ENCODE measurements at regions not wholly inside any gene's neighbourhood (a gene's known extent, or its start where the extent isn't known, plus 50 kb on each side); places are given as distances from the start of the nearest gene placed in this dataset.

- Histone ChIP-seq H3K9me3 (ENCODE audit: low read depth) (no peaks in the 10 kb centered on the region), H3K9ac (no peak overlapping the region), H2AFZ (replicated peaks) (no peak overlapping the region), H3K4me1 (no peaks in the 10 kb centered on the region), H3F3A (ENCODE audit: low read depth) (no peaks in the 10 kb centered on the region), H3K4me2 (no peak overlapping the region), H3K27me3 (no peaks in the 10 kb centered on the region), H4K20me1 (ENCODE audit: low read depth) (no peaks in the 10 kb centered on the region), H3K79me2 (ENCODE audit: low read depth) (no peaks in the 10 kb centered on the region), H3K36me3 (no peaks in the 10 kb centered on the region), H3K27ac (no peak overlapping the region), H3K4me3 (no peak overlapping the region)
- Mint-ChIP-seq H3K4me3 (no peak overlapping the region), H3K27ac (no peak overlapping the region), H3K36me3 (no peaks in the 10 kb centered on the region), H3K4me1 (peaks cover 15% of the 10 kb centered on the region), H3K9me3 (no peaks in the 10 kb centered on the region), H3K27me3 (ENCODE audit: insufficient read depth, low read depth) (no peaks in the 10 kb centered on the region)
- TF ChIP-seq EZH2phosphoT487 (IDR thresholded peaks at IDR 0.05) (no peak), EZH2 (IDR thresholded peaks at IDR 0.05) (no peak), CTCF (IDR thresholded peaks at IDR 0.05) (no peak)
- DNase-seq (ENCODE audit: low spot score): no peak
These were observed 107.6 kb downstream of the LURAP1L start for GRCh38 chr9:12882430-12882829.

- Histone ChIP-seq H3K27ac (no peak overlapping the region), H3K36me3 (no peaks in the 10 kb centered on the region), H3K4me3 (no peak overlapping the region), H3F3A (ENCODE audit: low read depth) (no peaks in the 10 kb centered on the region), H3K79me2 (ENCODE audit: low read depth) (no peaks in the 10 kb centered on the region), H3K4me2 (no peak overlapping the region), H2AFZ (replicated peaks) (no peak overlapping the region), H3K27me3 (no peaks in the 10 kb centered on the region), H3K9me3 (ENCODE audit: low read depth) (no peaks in the 10 kb centered on the region), H3K4me1 (no peaks in the 10 kb centered on the region), H3K9ac (no peak overlapping the region), H4K20me1 (ENCODE audit: low read depth) (no peaks in the 10 kb centered on the region)
- H3K27ac Mint-ChIP-seq: no peak overlapping the region
- no peaks in the 10 kb centered on the region for H3K36me3 Mint-ChIP-seq
- peaks cover 11% of the 10 kb centered on the region for H3K4me1 Mint-ChIP-seq
- TF ChIP-seq EZH2 (IDR thresholded peaks at IDR 0.05) (no peak), CTCF (IDR thresholded peaks at IDR 0.05) (peak; percentile 42)
- peak; percentile 20 for DNase-seq (ENCODE audit: low spot score)
- H3K9me3 Mint-ChIP-seq: no peaks in the 10 kb centered on the region
- H3K4me3 Mint-ChIP-seq: no peak overlapping the region
- H3K27me3 Mint-ChIP-seq (ENCODE audit: insufficient read depth, low read depth): no peaks in the 10 kb centered on the region
These were observed 110.0 kb downstream of the LURAP1L start for GRCh38 chr9:12884736-12885395.

- DNase-seq (ENCODE audit: low spot score): no peak
- Histone ChIP-seq H4K20me1 (ENCODE audit: low read depth) (no peaks in the 10 kb centered on the region), H2AFZ (replicated peaks) (no peak overlapping the region), H3K9me3 (ENCODE audit: low read depth) (peaks cover 3% of the 10 kb centered on the region), H3K4me3 (no peak overlapping the region), H3F3A (ENCODE audit: low read depth) (no peaks in the 10 kb centered on the region), H3K27ac (no peak overlapping the region), H3K4me1 (no peaks in the 10 kb centered on the region), H3K9ac (no peak overlapping the region), H3K36me3 (no peaks in the 10 kb centered on the region), H3K27me3 (no peaks in the 10 kb centered on the region), H3K79me2 (ENCODE audit: low read depth) (no peaks in the 10 kb centered on the region), H3K4me2 (no peak overlapping the region)
- no peak for TF ChIP-seq EZH2phosphoT487 (IDR thresholded peaks at IDR 0.05)
- Mint-ChIP-seq H3K27me3 (ENCODE audit: insufficient read depth, low read depth) (no peaks in the 10 kb centered on the region), H3K4me3 (no peak overlapping the region), H3K27ac (no peak overlapping the region), H3K36me3 (no peaks in the 10 kb centered on the region), H3K4me1 (no peaks in the 10 kb centered on the region), H3K9me3 (peaks cover 7% of the 10 kb centered on the region)
These were observed 114.7 kb downstream of the LURAP1L start for GRCh38 chr9:12889402-12890106.

GRCh38 chr9:12891588-12891987 is 116.8 kb downstream of the LURAP1L start:
- TF ChIP-seq EZH2 (IDR thresholded peaks at IDR 0.05): no peak
- TF ChIP-seq CTCF (IDR thresholded peaks at IDR 0.05): no peak
- TF ChIP-seq EZH2phosphoT487 (IDR thresholded peaks at IDR 0.05): no peak
- Histone ChIP-seq H3K9me3 (ENCODE audit: low read depth) (peaks cover 3% of the 10 kb centered on the region), H4K20me1 (ENCODE audit: low read depth) (no peaks in the 10 kb centered on the region), H3K4me1 (no peaks in the 10 kb centered on the region), H2AFZ (replicated peaks) (no peak overlapping the region), H3K79me2 (ENCODE audit: low read depth) (no peaks in the 10 kb centered on the region), H3K4me2 (no peak overlapping the region), H3K27ac (no peak overlapping the region), H3K27me3 (no peaks in the 10 kb centered on the region), H3K9ac (no peak overlapping the region), H3K4me3 (no peak overlapping the region), H3K36me3 (no peaks in the 10 kb centered on the region), H3F3A (ENCODE audit: low read depth) (no peaks in the 10 kb centered on the region)
- no peak overlapping the region for H3K27ac Mint-ChIP-seq
- H3K36me3 Mint-ChIP-seq: no peaks in the 10 kb centered on the region
- no peaks in the 10 kb centered on the region for H3K4me1 Mint-ChIP-seq
- H3K9me3 Mint-ChIP-seq: peaks cover 7% of the 10 kb centered on the region
- DNase-seq (ENCODE audit: low spot score): no peak
- no peaks in the 10 kb centered on the region for H3K27me3 Mint-ChIP-seq (ENCODE audit: insufficient read depth, low read depth)
- no peak overlapping the region for H3K4me3 Mint-ChIP-seq
